GM21717 (cell line): ENCODE measurements at regions not wholly inside any gene's neighbourhood (a gene's known extent, or its start where the extent isn't known, plus 50 kb on each side); places are given as distances from the start of the nearest gene placed in this dataset.

Experiments used
- ATAC-seq: cut with Tn5 transposase; IDR thresholded peaks from one replicate; pipeline ENCODE4 v1.9.1; 2021; ENCODE audit warnings: mild to moderate bottlenecking, moderate library complexity; ENCODE audit not compliant: unreplicated experiment

DNA sequence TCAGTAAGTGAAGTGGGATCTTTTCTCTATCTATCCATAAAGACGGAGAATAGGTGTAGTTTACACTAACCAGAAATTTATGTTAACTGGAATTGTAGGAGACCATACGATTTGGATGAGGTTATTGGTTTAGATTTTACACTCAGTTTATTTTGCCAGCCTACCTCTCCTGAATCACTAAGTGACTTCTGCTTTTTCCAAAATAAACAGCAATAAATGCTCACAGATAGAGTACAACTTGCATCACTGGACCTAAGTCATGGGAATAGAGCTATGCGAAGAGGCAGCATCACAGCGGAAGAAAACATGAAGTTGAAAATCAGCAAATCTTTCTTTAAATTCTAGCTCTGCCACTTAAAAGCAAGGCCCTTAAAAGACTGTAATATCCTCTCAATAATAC, 781.0 kb downstream of the LIG4 start:
- no peak for ATAC-seq

DNA sequence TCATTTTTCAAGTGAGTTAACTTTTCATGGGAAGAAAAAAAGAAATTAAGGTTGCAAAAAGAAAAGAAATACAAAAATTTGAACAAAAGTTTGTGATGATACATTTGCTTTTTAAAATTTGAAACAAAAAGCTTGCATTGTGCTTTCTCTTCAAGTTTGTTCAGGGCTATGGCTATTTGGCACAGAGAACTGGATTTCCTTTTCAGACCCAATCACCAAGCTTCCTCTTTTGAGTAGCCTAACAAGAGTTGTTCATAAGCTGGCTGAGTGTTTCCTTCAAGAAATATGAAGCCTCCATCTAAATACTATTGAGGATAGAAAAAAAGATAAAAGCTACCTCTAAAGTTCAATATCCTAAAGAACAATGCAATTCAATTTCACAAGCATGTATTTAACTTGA, 787.8 kb downstream of the LIG4 start:
- no peak for ATAC-seq

DNA sequence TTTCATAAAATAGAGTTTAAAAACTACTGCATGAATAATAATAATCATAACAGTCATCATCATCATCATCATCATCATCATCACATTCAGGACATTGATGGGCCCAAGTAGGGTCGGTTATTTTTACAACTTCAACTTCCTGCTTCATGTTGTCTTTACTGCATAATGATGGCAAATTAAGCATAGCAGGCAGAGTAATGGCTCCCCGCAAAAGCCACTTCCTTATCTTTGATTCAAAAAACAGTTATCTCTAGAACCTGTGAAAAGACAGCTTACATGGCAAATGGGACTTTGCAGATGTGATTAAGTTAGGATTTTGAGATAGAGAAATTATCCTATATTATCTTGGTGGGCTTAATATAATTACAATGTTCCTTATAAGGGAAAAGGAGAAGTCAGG, 792.9 kb downstream of the LIG4 start:
- ATAC-seq = no peak

DNA sequence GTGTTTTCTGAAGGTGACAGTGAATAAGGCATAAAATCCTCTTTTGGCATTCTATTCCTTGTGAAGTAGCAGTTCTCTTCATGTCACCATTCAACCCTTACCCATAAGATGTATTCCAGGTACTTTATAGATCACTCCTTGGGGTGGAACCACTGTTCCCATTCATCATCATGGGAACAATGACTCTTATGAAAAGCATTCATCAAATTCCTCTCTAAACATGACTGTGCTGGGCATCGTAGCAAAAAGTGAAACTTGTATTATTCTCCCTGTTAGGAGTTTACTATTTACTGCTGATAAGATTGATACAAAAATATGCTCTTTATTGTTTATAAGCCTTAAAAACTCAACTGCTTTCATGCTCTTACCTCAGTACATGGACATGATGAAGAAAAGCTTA, 793.4 kb downstream of the LIG4 start:
- no peak for ATAC-seq

DNA sequence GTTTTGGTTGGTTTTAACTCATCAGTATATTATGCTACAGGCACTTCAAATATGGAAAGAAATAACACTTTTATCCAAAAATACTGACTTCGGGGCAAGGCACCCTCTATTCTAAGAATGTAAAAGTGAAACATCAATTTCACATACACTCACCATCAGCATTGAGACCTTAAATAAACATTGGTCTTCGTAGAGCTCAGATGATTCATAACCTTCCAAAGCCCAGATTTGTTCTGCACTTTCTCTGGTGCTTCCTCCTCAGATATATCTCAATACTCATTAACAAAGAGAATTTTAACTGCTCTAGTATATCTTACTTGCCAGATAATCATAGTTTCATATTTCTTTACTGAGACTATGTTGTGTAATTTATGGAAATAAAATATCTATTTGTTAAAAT, 794.3 kb downstream of the LIG4 start:
- ATAC-seq = no peak

DNA sequence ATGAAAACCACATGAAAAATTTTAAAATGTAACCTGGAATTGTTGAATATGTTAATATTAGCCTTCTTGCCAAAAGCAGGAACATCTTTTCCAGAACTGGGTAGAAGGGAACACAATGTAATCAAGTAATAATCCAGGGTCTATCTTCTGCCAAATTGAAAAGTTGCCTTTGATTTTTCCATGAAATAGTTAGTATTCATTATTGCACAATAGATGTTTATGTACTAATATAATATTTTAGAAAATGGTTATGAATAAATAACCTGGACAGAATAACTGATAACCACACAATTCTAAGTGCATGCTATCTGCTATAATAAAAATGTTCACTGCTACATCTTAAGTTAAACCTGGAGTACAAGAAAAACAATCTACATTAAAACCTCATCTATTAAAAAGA, 802.3 kb downstream of the LIG4 start:
- ATAC-seq = no peak

DNA sequence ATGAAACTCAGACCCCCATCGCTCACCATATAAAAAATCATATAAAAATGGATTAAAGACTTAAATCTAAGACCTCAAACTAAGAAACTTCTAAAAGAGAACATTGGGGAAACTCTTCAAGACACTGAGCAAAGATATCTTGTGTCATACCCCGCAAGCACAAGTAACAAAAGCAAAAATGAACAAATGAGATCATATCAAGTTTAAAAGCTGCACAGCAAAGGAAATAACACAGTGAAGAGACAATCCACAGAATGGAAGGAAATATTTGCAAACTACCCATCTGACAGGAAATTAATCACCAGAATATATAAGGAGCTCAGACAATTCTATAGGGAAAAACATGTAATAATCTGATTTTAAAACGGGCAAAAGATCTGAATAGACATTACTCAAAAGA, 808.3 kb downstream of the LIG4 start:
- no peak for ATAC-seq

GRCh38 chr13:107395927-107396662, 819.2 kb downstream of the LIG4 start:
- ATAC-seq = no peak

DNA sequence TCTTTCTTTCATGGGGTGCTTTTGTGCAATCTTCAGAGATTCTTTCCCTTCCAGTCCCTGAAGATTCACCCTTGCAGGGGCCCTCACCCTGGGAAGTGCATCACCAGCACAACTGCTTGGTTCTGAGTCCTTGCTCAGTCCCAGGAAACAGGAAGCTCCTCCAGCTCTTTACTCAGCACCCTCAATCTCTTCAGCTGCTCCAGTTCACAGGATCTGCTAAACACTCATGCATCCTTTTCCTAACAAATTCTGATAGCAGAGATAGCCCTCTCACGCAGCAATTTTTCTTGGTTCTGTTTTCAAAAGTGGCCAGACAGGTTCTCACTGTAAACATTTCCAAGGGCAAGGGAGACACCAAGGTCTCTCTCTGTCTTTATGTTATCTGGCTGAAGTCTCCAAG, 823.1 kb downstream of the LIG4 start:
- ATAC-seq = no peak

GRCh38 chr13:107387525-107387924, 819.6 kb upstream of the ARGLU1 start:
- ATAC-seq = no peak

GRCh38 chr13:107379407-107380155, 811.6 kb upstream of the ARGLU1 start:
- no peak for ATAC-seq

DNA sequence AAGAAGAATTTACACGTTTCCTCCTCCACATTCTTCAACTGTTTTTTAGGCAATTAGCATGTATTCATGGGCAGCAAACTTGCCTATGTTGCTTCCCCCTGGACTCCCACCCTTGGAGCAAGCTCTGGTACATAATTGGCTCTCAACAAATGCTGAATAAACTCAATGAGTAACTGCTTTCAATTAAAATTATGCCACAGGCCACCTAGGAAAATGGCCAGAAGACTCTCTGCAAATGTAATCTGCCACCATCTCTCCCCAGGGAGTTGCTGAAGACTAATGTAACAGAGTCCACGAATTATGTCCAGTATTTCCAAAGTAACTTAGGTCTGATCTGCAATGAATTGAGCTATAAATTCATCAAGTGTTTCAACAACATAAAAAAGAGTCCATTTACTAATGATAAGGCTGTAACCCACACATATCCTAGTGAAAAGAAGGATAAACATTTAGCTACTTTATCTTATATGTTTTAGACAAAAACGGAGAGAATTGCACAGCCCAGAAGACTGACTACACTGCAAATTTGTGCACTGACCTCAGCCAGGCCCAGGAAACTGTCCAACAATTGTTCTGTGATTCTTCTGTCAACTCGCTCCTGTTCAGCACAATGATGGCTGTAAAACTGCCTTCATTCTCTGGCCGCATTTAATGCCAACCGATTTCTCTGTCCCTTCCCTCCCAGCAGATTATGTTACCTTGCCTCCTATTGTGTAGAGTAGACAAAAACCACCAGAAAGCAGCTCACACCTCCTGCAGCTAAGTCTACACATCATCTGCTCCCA, 808.6 kb upstream of the ARGLU1 start:
- ATAC-seq = no peak

- no peak for ATAC-seq
Observed at GRCh38 chr13:107375701-107376340, 807.9 kb upstream of the ARGLU1 start.

DNA sequence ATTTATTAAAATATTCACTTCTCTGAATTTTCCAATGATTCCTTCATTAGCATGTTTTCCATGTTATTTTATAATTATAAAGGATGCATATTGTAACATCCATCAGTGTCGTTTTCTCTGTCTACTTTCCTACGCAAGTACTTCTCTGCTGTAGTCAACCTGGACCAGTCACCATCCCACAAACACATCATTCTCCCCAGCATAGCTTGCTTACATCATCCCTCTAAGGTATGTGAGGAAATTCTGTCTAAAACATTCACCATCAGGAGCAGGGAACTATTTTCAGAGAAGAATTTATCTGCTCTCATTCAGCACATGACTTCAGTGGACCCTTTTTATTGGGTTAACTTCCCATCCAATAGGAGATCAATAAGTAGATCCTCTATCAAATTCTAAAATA, 806.1 kb upstream of the ARGLU1 start:
- ATAC-seq = no peak

- ATAC-seq = no peak
Observed at GRCh38 chr13:107373551-107373950, 805.6 kb upstream of the ARGLU1 start.

GRCh38 chr13:107370015-107370785, 802.3 kb upstream of the ARGLU1 start:
- no peak for ATAC-seq

DNA sequence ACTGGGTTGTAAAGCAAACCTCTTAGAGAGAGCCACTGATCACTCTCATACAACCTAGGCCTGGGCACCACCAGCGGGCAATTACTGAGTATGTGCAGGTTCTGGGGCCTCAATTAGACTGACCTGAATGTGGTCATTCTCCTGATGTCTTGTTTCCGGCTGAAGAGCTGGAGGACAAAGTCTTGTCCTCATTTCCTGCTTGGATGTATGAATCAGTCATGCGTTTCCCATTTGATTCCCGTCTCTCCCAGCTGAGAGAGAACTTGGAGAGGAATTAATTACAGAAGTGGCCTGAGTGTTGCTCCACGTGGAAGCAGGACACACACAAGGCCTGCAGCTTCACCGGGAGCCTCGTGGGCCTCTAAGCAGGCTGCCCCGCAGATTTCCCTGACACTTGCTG, 799.3 kb upstream of the ARGLU1 start:
- ATAC-seq = no peak

DNA sequence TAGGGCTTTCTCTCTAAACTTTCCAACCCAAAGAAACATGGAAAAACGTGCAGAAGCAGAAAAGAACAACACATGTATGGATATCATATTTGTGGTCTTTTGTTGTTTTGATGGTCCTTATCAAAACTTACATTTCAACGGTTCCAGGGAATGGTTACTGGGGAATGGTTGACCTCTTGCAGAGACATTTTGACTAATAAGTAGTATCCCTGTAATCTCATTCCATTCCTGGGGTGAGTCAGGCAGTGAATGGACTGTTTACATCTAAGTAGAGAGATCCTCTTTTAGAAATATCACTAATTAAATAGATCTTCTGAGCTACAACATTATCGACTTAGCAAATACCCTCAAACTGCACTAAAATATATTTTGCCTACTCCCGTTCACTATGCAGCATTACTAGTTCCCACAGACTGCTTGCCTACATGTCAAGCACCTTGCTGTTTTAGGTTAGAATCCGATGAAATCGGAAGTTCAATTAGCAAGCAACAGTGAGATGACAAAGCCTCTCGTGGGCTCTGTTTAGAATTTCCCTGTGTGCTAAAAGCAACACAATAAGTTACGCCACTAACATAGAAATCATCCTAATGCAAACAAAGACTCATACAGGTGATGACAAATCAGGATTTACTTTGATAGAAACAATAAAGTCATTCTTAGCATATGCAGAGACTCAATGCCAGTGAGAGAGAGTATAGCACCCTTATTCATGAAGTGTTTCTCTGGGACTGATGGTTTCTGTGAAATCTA, 797.7 kb upstream of the ARGLU1 start:
- no peak for ATAC-seq

DNA sequence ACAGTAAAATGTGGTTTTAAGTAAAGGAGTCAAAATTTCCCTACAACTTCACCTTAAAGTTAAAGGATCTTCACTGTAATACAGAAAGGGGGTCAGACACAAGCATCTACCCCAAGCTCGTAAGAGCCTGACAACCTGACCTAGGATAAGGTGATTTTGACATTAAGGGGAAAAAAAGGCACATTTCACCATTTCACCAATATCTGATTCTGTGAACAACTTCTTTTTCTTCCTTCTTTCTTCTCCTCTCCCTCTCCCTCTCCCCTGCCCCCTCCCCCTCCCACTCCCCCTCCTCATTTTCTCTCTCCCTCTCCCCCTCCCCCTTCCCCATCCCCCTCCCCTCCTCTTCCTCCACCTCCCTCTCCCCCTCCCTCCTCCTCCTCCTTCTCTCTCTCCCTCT, 796.7 kb upstream of the ARGLU1 start:
- ATAC-seq = no peak

- ATAC-seq = no peak
Observed at GRCh38 chr13:107361666-107362065, 793.7 kb upstream of the ARGLU1 start.
